ENCODE measurements at regions not wholly inside any gene's neighbourhood (a gene's known extent, or its start where the extent isn't known, plus 50 kb on each side); places are given as distances from the start of the nearest gene placed in this dataset.

- TF ChIP-seq POLR2AphosphoS5 (IDR thresholded peaks at IDR 0.05; ENCODE audit: low read depth, low read length) (no peak), TAF1 (IDR thresholded peaks at IDR 0.05; ENCODE audit: borderline replicate concordance, insufficient read depth, low read length) (no peak)
These were observed 451.1 kb downstream of the BRINP1 start for GRCh38 chr9:118918180-118918579.
